H9 (cell line): ENCODE measurements at regions not wholly inside any gene's neighbourhood (a gene's known extent, or its start where the extent isn't known, plus 50 kb on each side); places are given as distances from the start of the nearest gene placed in this dataset.

ENCODE experiments used
- DNase-seq: peaks from one replicate; pipeline ENCODE4 v3.0.0-alpha.2; 2017
- H2AFZ ChIP-seq: one replicate; pipeline ENCODE4 v1.6.1; 2013; ENCODE audit warnings: mild to moderate bottlenecking, low read length, control low read depth, moderate library complexity
- H2AK5ac ChIP-seq: 2 replicates; pipeline ENCODE4 v1.6.1; 2013; ENCODE audit warnings: low read length, control low read depth, mixed read lengths; ENCODE audit not compliant: insufficient read length
- H2BK120ac ChIP-seq: one replicate; pipeline ENCODE4 v1.6.1; 2013; ENCODE audit warnings: low read depth, mild to moderate bottlenecking, low read length, control low read depth, inconsistent platforms; ENCODE audit not compliant: poor library complexity, severe bottlenecking
- H2BK12ac ChIP-seq: 2 replicates; pipeline ENCODE4 v1.6.1; 2013; ENCODE audit warnings: low read length, control low read depth, mixed read lengths, low read depth; ENCODE audit not compliant: insufficient read length
- H2BK15ac ChIP-seq: 2 replicates; pipeline ENCODE4 v1.6.1; 2013; ENCODE audit warnings: low read depth, low read length, control low read depth
- H2BK20ac ChIP-seq: one replicate; pipeline ENCODE4 v1.6.1; 2013; ENCODE audit warnings: low read depth, mild to moderate bottlenecking, low read length, control low read depth, inconsistent platforms; ENCODE audit not compliant: poor library complexity, severe bottlenecking
- H2BK5ac ChIP-seq: 2 replicates; pipeline ENCODE4 v1.6.1; 2013; ENCODE audit warnings: low read length, control low read depth, mixed read lengths; ENCODE audit not compliant: insufficient read length
- H3K14ac ChIP-seq: 2 replicates; pipeline ENCODE4 v1.6.1; 2013; ENCODE audit warnings: low read length, control low read depth; ENCODE audit not compliant: insufficient read depth
- H3K18ac ChIP-seq: 2 replicates; pipeline ENCODE4 v1.6.1; 2013; ENCODE audit warnings: low read depth, mild to moderate bottlenecking, mixed read lengths, low read length, control low read depth; ENCODE audit not compliant: insufficient read length
- H3K23ac ChIP-seq: 2 replicates; pipeline ENCODE4 v1.6.1; 2013; ENCODE audit warnings: low read length, control low read depth, mixed read lengths, low read depth; ENCODE audit not compliant: insufficient read length
- H3K23me2 ChIP-seq: 2 replicates; pipeline ENCODE4 v1.6.1; 2013; ENCODE audit warnings: low read depth, mild to moderate bottlenecking, mixed read lengths, low read length, control low read depth; ENCODE audit not compliant: insufficient read length, poor library complexity, severe bottlenecking
- H3K27ac ChIP-seq: 2 replicates; pipeline ENCODE4 v1.5.1; 2013; ENCODE audit warnings: low read length, control low read depth, mixed read lengths, low read depth; ENCODE audit not compliant: insufficient read length
- H3K27me3 ChIP-seq: 2 replicates; pipeline ENCODE4 v1.6.1; 2013; ENCODE audit warnings: low read length, control low read depth, inconsistent platforms; ENCODE audit not compliant: insufficient read depth
- H3K4ac ChIP-seq: 2 replicates; pipeline ENCODE4 v1.6.1; 2013; ENCODE audit warnings: low read depth, mild to moderate bottlenecking, control low read depth, inconsistent platforms, low read length, moderate library complexity
- H3K4me1 ChIP-seq: 2 replicates; pipeline ENCODE4 v1.6.1; 2013; ENCODE audit warnings: low read length, control low read depth, inconsistent platforms; ENCODE audit not compliant: insufficient read depth
- H3K4me2 ChIP-seq: 2 replicates; pipeline ENCODE4 v1.6.1; 2013; ENCODE audit warnings: low read length, control low read depth, mixed read lengths; ENCODE audit not compliant: insufficient read length, insufficient read depth
- H3K56ac ChIP-seq: 2 replicates; pipeline ENCODE4 v1.6.1; 2013; ENCODE audit warnings: low read depth, mild to moderate bottlenecking, mixed read lengths, low read length, control low read depth; ENCODE audit not compliant: insufficient read length
- H3K79me1 ChIP-seq: 2 replicates; pipeline ENCODE4 v1.6.1; 2013; ENCODE audit warnings: low read depth, mild to moderate bottlenecking, moderate library complexity, low read length, control low read depth, inconsistent platforms; ENCODE audit not compliant: insufficient read depth, poor library complexity, severe bottlenecking
- H3K79me2 ChIP-seq: 2 replicates; pipeline ENCODE4 v1.6.1; 2013; ENCODE audit warnings: low read length, control low read depth, inconsistent platforms; ENCODE audit not compliant: insufficient read depth
- H3K9ac ChIP-seq: 2 replicates; pipeline ENCODE4 v1.6.1; 2013; ENCODE audit warnings: low read length, control low read depth, mixed read lengths; ENCODE audit not compliant: insufficient read length; ENCODE audit errors: extremely low read depth
- H3K9me3 ChIP-seq: one replicate; pipeline ENCODE4 v1.6.1; 2013; ENCODE audit warnings: low read depth, low read length, inconsistent platforms; ENCODE audit not compliant: control insufficient read depth
- H3T11ph ChIP-seq: one replicate; pipeline ENCODE4 v1.6.1; 2013; ENCODE audit warnings: mild to moderate bottlenecking, low read length, control low read depth, inconsistent platforms
- H4K20me1 ChIP-seq: one replicate; pipeline ENCODE4 v1.6.1; 2013; ENCODE audit not compliant: control insufficient read depth, insufficient read length, insufficient read depth
- H4K5ac ChIP-seq: 2 replicates; pipeline ENCODE4 v1.6.1; 2013; ENCODE audit warnings: low read depth, mild to moderate bottlenecking, mixed read lengths, low read length, control low read depth; ENCODE audit not compliant: insufficient read length
- H4K8ac ChIP-seq: replicated peaks from 2 replicates; pipeline ENCODE4 v1.6.1; 2013; ENCODE audit warnings: low read length, control low read depth, mixed read lengths, low read depth; ENCODE audit not compliant: insufficient read length
- H4K91ac ChIP-seq: 2 replicates; pipeline ENCODE4 v1.6.1; 2013; ENCODE audit warnings: low read depth, mild to moderate bottlenecking, moderate library complexity, mixed read lengths, low read length, control low read depth; ENCODE audit not compliant: insufficient read length
- H3K27ac Mint-ChIP-seq, 3 experiments: 2 replicates in 2 of 3; 3 replicates in 1 of 3; pipeline ENCODE4 v1.8.0; 2020 to 2021; ENCODE audit warnings: mixed read lengths in 3 of 3, mild to moderate bottlenecking in 1 of 3, moderate library complexity in 1 of 3
- H3K27me3 Mint-ChIP-seq: 2 replicates; pipeline ENCODE4 v1.8.0; 2021; ENCODE audit warnings: low read depth, mild to moderate bottlenecking, moderate library complexity, mixed read lengths
- H3K36me3 Mint-ChIP-seq, 3 experiments: 2 replicates in 2 of 3; 3 replicates in 1 of 3; pipeline ENCODE4 v1.8.0; 2020 to 2021; ENCODE audit warnings: low read depth in 3 of 3, mixed read lengths in 3 of 3; ENCODE audit not compliant: insufficient read depth in 1 of 3
- H3K4me1 Mint-ChIP-seq, 2 experiments: 2 replicates each; pipeline ENCODE4 v1.8.0; 2020; ENCODE audit warnings: mixed read lengths in 2 of 2
- H3K4me3 Mint-ChIP-seq, 2 experiments: 2 replicates in 1 of 2; 3 replicates in 1 of 2; pipeline ENCODE4 v1.8.0; 2020 to 2021; ENCODE audit warnings: mild to moderate bottlenecking in 2 of 2, mixed read lengths in 2 of 2, moderate library complexity in 1 of 2
- H3K9me3 Mint-ChIP-seq, 2 experiments: 2 replicates in 1 of 2; 3 replicates in 1 of 2; pipeline ENCODE4 v1.8.0; 2020; ENCODE audit warnings: mild to moderate bottlenecking in 2 of 2, mixed read lengths in 2 of 2, moderate library complexity in 1 of 2
- CTCF ChIP-seq: fragments of 200-600 bp; sonication (generic); conservative IDR thresholded peaks from 3 replicates; pipeline ENCODE4 v1.8.0; 2021; ENCODE audit warnings: antibody characterized with exemption, mild to moderate bottlenecking
- WGBS: extraction: QIAGEN DNeasy Blood & Tissue Kit; methylation state at CpG from one replicate; pipeline ENCODE4 v1.1.7; 2013; ENCODE audit warnings: missing lambda C conversion rate, low lambda C conversion rate, mixed read lengths; ENCODE audit not compliant: insufficient read length; ENCODE audit errors: extremely low coverage; 5-methylcytosine and 5-hydroxymethylcytosine counted together

GRCh38 chr9:89882930-89883361 is 278.1 kb downstream of the GADD45G start:
- no peak overlapping the region for H2BK12ac ChIP-seq
- H3K18ac ChIP-seq, result no peak overlapping the region
- no peaks in the 10 kb centered on the region for H4K20me1 ChIP-seq
- no peak overlapping the region for H3K9ac ChIP-seq
- no peak overlapping the region for H3K56ac ChIP-seq
- no peak overlapping the region for H3K23ac ChIP-seq
- no peaks in the 10 kb centered on the region for H3K9me3 ChIP-seq
- H3K4me2 ChIP-seq, result no peak overlapping the region
- H2AFZ ChIP-seq, result no peak overlapping the region
- H3K79me1 ChIP-seq, result no peaks in the 10 kb centered on the region
- H3K4ac ChIP-seq, result no peak overlapping the region
- no peak overlapping the region for H3K27ac ChIP-seq
- no peaks in the 10 kb centered on the region for H3K23me2 ChIP-seq
- no peak overlapping the region for H2AK5ac ChIP-seq
- Mint-ChIP-seq H3K4me3 (no peak overlapping the region), H3K27ac (no peak overlapping the region), H3K9me3 (no peaks in the 10 kb centered on the region), H3K4me1 (peaks cover 0 to 4% of the 10 kb centered on the region in 2 experiments; a peak in 1 of 4 replicates), H3K36me3 (no peaks in the 10 kb centered on the region; a peak in 1 of 7 replicates), H3K27me3 (peaks cover 3% of the 10 kb centered on the region; the same call in 1 of the 2 replicates)
- H3K4me1 ChIP-seq, result no peaks in the 10 kb centered on the region
- H4K8ac ChIP-seq, result peak overlapping the region; percentile 5
- peak; percentile 12 for DNase-seq
- H3T11ph ChIP-seq, result no peak overlapping the region
- H2BK15ac ChIP-seq, result no peak overlapping the region
- no peak for TF ChIP-seq CTCF
- no peak overlapping the region for H3K14ac ChIP-seq
- no peaks in the 10 kb centered on the region for H3K79me2 ChIP-seq
- no peak overlapping the region for H4K91ac ChIP-seq
- H2BK20ac ChIP-seq, result no peak overlapping the region
- H2BK5ac ChIP-seq, result no peak overlapping the region
- no CpG with 5 or more reads among the region's 7 CpGs for WGBS
- no peak overlapping the region for H4K5ac ChIP-seq
- H3K27me3 ChIP-seq, result no peaks in the 10 kb centered on the region
- H2BK120ac ChIP-seq, result no peak overlapping the region
